22Rv1 (cell line): ENCODE measurements at regions not wholly inside any gene's neighbourhood (a gene's known extent, or its start where the extent isn't known, plus 50 kb on each side); places are given as distances from the start of the nearest gene placed in this dataset.

Experiments used
- H3K27ac ChIP-seq: fragments of 450-650 bp; 2 replicates; pipeline ENCODE4 v1.5.1; 2017
- ZFX ChIP-seq: fragments of 450-650 bp; IDR thresholded peaks from 2 replicates; pipeline ENCODE4 v1.6.1; 2017; ENCODE audit warnings: antibody characterized with exemption, borderline replicate concordance
- TF ChIP-seq, protein P1 (sequence below): fragments of 450-650 bp; IDR thresholded peaks from 2 replicates; pipeline ENCODE4 v1.5.1; 2017; ENCODE audit warnings: mild to moderate bottlenecking

DNA sequence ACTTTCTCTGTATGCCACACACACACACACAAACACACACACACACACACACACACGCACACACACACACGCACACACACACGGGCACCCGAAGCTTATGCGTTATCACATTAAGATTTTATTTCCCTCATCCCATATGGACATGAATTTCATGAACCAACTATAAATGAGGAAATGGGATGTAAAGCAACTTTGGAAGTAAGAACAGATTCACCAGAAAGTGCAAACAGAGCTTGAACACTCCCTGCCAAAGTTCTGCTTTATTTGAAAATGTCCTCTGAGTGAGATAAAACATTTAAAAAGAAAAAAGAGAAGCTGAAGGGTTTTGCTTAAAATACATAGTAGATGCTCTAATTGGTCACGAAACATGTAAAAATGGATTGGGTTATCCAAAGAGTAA lies 90.4 kb upstream of the OTX2 start:
- H3K27ac ChIP-seq: no peak overlapping the region
- TF ChIP-seq, protein P1, sequence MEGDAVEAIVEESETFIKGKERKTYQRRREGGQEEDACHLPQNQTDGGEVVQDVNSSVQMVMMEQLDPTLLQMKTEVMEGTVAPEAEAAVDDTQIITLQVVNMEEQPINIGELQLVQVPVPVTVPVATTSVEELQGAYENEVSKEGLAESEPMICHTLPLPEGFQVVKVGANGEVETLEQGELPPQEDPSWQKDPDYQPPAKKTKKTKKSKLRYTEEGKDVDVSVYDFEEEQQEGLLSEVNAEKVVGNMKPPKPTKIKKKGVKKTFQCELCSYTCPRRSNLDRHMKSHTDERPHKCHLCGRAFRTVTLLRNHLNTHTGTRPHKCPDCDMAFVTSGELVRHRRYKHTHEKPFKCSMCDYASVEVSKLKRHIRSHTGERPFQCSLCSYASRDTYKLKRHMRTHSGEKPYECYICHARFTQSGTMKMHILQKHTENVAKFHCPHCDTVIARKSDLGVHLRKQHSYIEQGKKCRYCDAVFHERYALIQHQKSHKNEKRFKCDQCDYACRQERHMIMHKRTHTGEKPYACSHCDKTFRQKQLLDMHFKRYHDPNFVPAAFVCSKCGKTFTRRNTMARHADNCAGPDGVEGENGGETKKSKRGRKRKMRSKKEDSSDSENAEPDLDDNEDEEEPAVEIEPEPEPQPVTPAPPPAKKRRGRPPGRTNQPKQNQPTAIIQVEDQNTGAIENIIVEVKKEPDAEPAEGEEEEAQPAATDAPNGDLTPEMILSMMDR: no peak
- TF ChIP-seq ZFX: no peak

DNA sequence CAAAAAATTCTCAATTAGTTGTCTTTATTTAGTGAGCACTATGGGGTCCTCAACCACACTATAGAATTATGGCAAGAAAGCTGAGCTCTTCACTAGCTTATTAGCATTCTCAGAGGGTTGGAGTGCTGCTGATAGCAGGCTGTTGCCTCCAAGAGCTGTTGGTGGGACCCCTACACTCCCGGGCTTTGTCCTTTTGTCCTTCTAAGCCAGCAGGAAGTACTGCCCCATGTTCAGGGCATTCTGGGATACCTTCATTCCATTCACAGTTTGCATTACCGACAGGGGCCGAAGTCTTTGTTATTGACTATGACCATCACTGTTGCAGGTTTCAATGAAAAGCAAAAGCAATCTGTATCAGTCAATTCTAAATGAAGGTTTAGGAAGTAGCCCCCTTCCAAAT lies 89.5 kb upstream of the OTX2 start:
- TF ChIP-seq, protein P1: no peak
- no peak for TF ChIP-seq ZFX
- no peak overlapping the region for H3K27ac ChIP-seq

DNA sequence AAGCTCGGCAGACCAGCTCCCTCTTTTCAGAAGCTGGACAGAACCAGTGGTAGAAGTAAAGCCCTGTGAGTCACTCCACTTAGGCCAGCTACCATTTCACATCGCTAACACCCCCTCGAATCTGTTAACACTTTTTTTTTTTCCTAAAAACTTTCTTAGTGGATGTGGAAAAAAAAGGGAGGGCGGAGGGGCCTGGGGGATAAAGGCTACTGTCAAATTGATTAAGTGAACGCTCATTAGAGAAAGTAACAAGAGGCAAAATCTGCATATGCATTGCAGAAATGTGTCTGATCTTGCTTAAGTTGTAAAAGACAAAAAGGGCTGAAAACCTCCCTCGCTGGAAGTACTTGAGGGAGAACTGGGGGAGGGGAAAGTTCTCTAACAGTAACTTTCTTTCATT lies 86.6 kb upstream of the OTX2 start:
- TF ChIP-seq ZFX: no peak
- TF ChIP-seq, protein P1: no peak
- no peak overlapping the region for H3K27ac ChIP-seq

DNA sequence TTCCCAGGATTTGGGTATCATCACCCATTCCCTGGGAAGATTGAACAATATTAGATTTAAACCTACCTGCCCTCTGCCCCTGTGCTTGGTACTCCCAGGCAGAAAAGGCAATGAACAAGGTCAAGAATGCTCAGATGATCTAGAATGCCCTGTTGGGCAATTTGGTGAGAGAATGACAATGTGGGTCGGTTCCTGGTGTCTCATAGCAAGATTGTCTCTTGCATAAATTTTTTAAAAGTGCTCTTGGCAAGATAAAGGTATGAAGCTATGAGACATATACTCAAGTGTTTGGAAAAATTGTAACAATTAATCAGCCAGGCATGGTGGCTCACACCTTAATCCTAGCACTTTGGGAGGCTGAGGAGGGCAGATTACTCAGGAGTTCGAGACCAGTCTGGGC lies 86.0 kb upstream of the OTX2 start:
- TF ChIP-seq, protein P1: no peak
- TF ChIP-seq ZFX: no peak
- no peak overlapping the region for H3K27ac ChIP-seq

DNA sequence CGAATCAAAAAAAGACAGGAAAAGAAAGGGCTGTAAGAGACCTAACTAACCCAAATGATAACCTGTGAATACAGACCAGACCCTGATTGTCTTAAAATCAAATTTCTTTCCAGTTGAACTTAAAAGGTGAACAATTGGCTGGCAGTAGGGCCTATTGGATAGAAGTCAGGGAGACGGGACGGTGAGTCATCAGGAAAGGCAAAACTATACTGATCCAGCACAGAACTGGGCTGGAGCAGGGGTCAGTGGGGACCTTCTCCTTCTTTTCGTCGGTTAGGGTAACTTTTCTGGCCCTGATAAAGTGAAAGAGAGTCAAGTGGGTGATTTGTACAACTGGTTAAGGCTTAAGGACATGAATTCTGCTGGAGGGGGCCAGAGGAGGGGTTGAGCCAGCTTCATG lies 84.9 kb upstream of the OTX2 start:
- no peak overlapping the region for H3K27ac ChIP-seq
- TF ChIP-seq, protein P1: no peak
- no peak for TF ChIP-seq ZFX

DNA sequence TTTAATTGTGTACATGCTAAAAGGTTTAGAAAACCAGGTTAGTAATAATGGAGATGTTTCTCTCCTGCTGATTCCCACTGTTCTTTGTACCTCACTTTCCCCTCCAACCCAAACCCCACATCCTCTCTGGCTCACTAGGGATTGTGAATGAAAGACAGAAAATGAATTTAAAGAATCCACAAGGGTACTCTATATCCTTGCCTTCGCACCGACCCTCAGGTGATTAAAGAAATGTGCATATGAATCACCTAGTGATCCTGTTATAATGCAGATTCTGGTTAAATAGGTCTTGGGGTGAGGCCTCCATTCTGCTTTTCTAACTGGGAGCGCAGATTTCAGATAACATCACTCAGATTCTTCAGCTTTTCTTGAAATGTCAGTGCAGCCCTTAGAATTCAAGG lies 84.3 kb upstream of the OTX2 start:
- no peak for TF ChIP-seq ZFX
- TF ChIP-seq, protein P1: no peak
- no peak overlapping the region for H3K27ac ChIP-seq

DNA sequence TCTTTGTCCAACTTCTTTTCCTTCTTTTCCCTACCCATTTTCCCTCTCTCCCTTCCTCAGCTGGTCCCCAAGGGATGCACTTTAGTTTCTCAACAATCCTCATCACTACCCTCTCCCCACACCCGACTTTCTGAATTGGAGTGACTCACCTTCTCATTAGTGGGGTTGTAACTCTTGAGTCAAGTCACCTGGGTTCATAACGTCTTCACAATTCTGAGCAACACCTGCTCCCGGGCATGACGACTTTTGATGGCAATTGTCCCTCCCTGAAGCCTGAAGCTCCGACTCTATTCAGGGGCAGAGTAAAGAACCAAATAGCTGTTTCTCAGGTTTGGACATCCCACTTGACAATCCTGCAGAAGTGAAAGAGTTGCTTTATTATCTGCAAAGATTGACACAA lies 82.7 kb upstream of the OTX2 start:
- TF ChIP-seq ZFX: no peak
- TF ChIP-seq, protein P1: no peak
- H3K27ac ChIP-seq: no peak overlapping the region
